Peyer's patch (tissue), 4 donors: ENCODE measurements at regions not wholly inside any gene's neighbourhood (a gene's known extent, or its start where the extent isn't known, plus 50 kb on each side); places are given as distances from the start of the nearest gene placed in this dataset.

ENCODE experiments used
- CTCF ChIP-seq, 6 experiments: fragments of 450-650 bp in 4 of 6; fragments of 200-600 bp in 2 of 6; sonication (generic) in 1 of 6; IDR thresholded peaks; one replicate each; pipeline ENCODE4 v1.5.1; 2017 to 2019; ENCODE audit warnings: antibody characterized with exemption in 6 of 6, mild to moderate bottlenecking in 3 of 6, moderate library complexity in 1 of 6
- POLR2A ChIP-seq, 2 donors: fragments of 450-650 bp; IDR thresholded peaks; one replicate each; pipeline ENCODE4 v1.5.1; 2017; ENCODE audit warnings: antibody characterized with exemption in 2 of 2, mild to moderate bottlenecking in 2 of 2, moderate library complexity in 2 of 2

- TF ChIP-seq CTCF (IDR thresholded peaks at IDR 0.05) (no peak), POLR2A (IDR thresholded peaks at IDR 0.05) (no peak)
Measured at GRCh38 chr11:27244900-27245299, 118.1 kb downstream of the CCDC34 start.
